Pancreas (tissue), 10 donors: ENCODE measurements at regions not wholly inside any gene's neighbourhood (a gene's known extent, or its start where the extent isn't known, plus 50 kb on each side); places are given as distances from the start of the nearest gene placed in this dataset.
"Not testable (repeated sequence)": the region's sequence is repeated elsewhere in the genome, so short reads cannot be mapped to it uniquely, and the experiment has no call there.

Experiments
- ATAC-seq, 4 donors: fragments of 200-7000 bp; cut with Tn5 transposase; one replicate each; pipeline versions ENCODE4 v1.8.0 to v1.9.1; 2020; ENCODE audit warnings: mild to moderate bottlenecking in 4 of 4, moderate library complexity in 4 of 4
- DNase-seq, 6 donors: peaks; one replicate each; pipeline ENCODE4 v3.0.0-alpha.2; 2020
- FAIRE-seq: peaks from 2 replicates; lab custom pipeline; 2012; peaks lifted over from hg19 to GRCh38; lab: Jason Lieb, UNC
- H3K27ac ChIP-seq, 4 donors: fragments of 200-600 bp; sonication (generic); 1 replicate in 3 of 4; 2 replicates in 1 of 4; pipeline versions ENCODE4 v1.5.0 to v1.8.0; 2020
- H3K27me3 ChIP-seq, 4 donors: fragments of 200-600 bp; one replicate each; pipeline ENCODE4 v1.8.0; 2021
- H3K36me3 ChIP-seq, 3 donors: fragments of 200-600 bp; sonication (generic) in 1 of 3; one replicate each; pipeline versions ENCODE4 v1.5.0 to v1.8.0; 2020 to 2021
- H3K4me1 ChIP-seq, 3 donors: fragments of 200-600 bp; one replicate each; pipeline ENCODE4 v1.8.0; 2021
- H3K4me3 ChIP-seq, 4 donors: fragments of 200-600 bp; sonication (generic) in 2 of 4; one replicate each; pipeline versions ENCODE4 v1.5.0 to v1.8.0; 2020 to 2021
- H3K9me3 ChIP-seq, 4 donors: fragments of 200-600 bp; one replicate each; pipeline ENCODE4 v1.8.0; 2021
- WGBS, 2 donors: extraction: QIAGEN DNeasy Blood & Tissue Kit; methylation state at CpG; one replicate each; pipeline ENCODE4 v1.1.7; 2013; 5-methylcytosine and 5-hydroxymethylcytosine counted together
- intact Hi-C, 3 donors: fragments of 100-400 bp; cut with DNase I; formaldehyde crosslinking; loops; one replicate each; pipeline versions ENCODE4 v1.11.1 to v1.14.2; 2022
- TF ChIP-seq, protein P1 (sequence below), 4 donors: fragments of 200-600 bp; sonication (generic) in 3 of 4; IDR thresholded peaks; one replicate each; pipeline versions ENCODE4 v1.5.0 to v1.8.0; 2021; ENCODE audit warnings: antibody characterized with exemption in 4 of 4
- donor health status: healthy with polysubstance abuse.
- donor health status: DM: no; HTN: no; CAD: no; lungs with moderate emphysema.
- donor health status: DM: no; HTN: no; CAD: no.
- donor health status: control.
- donor health status: control.
- donor health status: Bipolar disorder and iron deficiency.
- donor health status: DM: yes; HTN: yes; CAD: no.
- donor health status: DM: no; HTN: no; CAD: no.
- donor health status: DM: no; HTN: no; CAD: no.
- donor health status: DM: yes; HTN: yes; CAD: no.

GRCh38 chr13:111664696-111665095, 344.3 kb downstream of the TEX29 start:
- WGBS, 2 donors: 68 to 82% methylated on average over 4 of the region's 4 CpGs
- TF ChIP-seq, protein P1, sequence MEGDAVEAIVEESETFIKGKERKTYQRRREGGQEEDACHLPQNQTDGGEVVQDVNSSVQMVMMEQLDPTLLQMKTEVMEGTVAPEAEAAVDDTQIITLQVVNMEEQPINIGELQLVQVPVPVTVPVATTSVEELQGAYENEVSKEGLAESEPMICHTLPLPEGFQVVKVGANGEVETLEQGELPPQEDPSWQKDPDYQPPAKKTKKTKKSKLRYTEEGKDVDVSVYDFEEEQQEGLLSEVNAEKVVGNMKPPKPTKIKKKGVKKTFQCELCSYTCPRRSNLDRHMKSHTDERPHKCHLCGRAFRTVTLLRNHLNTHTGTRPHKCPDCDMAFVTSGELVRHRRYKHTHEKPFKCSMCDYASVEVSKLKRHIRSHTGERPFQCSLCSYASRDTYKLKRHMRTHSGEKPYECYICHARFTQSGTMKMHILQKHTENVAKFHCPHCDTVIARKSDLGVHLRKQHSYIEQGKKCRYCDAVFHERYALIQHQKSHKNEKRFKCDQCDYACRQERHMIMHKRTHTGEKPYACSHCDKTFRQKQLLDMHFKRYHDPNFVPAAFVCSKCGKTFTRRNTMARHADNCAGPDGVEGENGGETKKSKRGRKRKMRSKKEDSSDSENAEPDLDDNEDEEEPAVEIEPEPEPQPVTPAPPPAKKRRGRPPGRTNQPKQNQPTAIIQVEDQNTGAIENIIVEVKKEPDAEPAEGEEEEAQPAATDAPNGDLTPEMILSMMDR (IDR thresholded peaks at IDR 0.05): no peak
- Histone ChIP-seq H3K36me3 (no peaks in the 10 kb centered on the region), H3K27ac (no peak overlapping the region), H3K4me1 (no peaks in the 10 kb centered on the region), H3K4me3 (no peak overlapping the region), H3K9me3 (no peaks in the 10 kb centered on the region), H3K27me3 (no peaks in the 10 kb centered on the region)
- DNase-seq (no peak), ATAC-seq (no peak), FAIRE-seq (no peak)
- intact Hi-C loops: no loop called here

- Histone ChIP-seq H3K27ac (no peak overlapping the region), H3K36me3 (no peaks in the 10 kb centered on the region), H3K27me3 (no peaks in the 10 kb centered on the region), H3K4me3 (no peak overlapping the region), H3K9me3 (no peaks in the 10 kb centered on the region), H3K4me1 (no peaks in the 10 kb centered on the region)
- intact Hi-C loops: no loop called here
- ATAC-seq: no peak
- 57 to 58% methylated on average over 11 of the region's 11 CpGs for WGBS, 2 donors
- TF ChIP-seq, protein P1 (IDR thresholded peaks at IDR 0.05): no peak
- DNase-seq: no peak
- no peak for FAIRE-seq
These were observed 345.3 kb downstream of the TEX29 start for GRCh38 chr13:111665691-111666095.

DNA sequence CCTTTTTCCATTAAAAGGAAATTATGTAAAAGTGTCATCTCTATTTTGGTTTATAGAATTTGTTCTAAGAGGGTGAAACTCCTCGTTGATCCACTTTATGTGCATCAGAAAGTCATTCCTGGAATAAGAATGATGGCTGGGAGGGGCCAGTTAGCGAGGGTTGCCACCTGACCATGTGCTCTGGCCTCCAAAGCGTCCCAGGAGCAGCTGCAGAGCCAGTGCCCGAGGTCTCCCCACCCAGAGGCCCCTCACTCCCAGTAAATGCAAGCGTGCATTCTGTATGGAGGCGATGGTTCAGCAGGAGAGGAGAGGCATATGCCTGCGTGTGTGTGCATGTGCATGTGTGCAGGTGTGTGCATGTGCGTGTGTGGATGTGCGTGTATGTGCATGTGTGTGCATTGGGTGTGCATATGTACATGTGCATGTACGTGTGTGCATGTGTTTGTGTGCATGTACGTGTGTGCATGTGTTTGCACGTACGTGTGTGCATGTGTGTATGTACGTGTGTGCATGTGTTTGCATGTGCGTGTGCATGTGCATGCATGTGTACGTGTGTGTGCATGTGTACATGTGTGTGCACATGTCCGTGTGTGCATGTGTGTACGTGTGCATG, 345.8 kb downstream of the TEX29 start:
- DNase-seq (no peak), FAIRE-seq (no peak), ATAC-seq (no peak)
- 60 to 64% methylated on average over 18 of the region's 18 CpGs for WGBS, 2 donors
- intact Hi-C loops: no loop called here
- Histone ChIP-seq H3K27ac (no peak overlapping the region), H3K36me3 (no peaks in the 10 kb centered on the region), H3K27me3 (no peaks in the 10 kb centered on the region), H3K4me3 (no peak overlapping the region), H3K4me1 (no peaks in the 10 kb centered on the region), H3K9me3 (no peaks in the 10 kb centered on the region)
- TF ChIP-seq, protein P1 (IDR thresholded peaks at IDR 0.05): no peak

- no peak overlapping the region for H3K27ac ChIP-seq
- no peaks in the 10 kb centered on the region for H3K9me3 ChIP-seq
- ATAC-seq (no peak), FAIRE-seq (no peak), DNase-seq (no peak)
- H3K36me3 ChIP-seq: no peaks in the 10 kb centered on the region
- TF ChIP-seq, protein P1 (IDR thresholded peaks at IDR 0.05): no peak
- H3K4me1 ChIP-seq: no peaks in the 10 kb centered on the region
- no peaks in the 10 kb centered on the region for H3K27me3 ChIP-seq
- H3K4me3 ChIP-seq: no peak overlapping the region
- WGBS, 2 donors: 70 to 73% methylated on average over 7 of the region's 7 CpGs
- intact Hi-C loops: no loop called here
These were observed 347.3 kb downstream of the TEX29 start for GRCh38 chr13:111667757-111668156.

DNA sequence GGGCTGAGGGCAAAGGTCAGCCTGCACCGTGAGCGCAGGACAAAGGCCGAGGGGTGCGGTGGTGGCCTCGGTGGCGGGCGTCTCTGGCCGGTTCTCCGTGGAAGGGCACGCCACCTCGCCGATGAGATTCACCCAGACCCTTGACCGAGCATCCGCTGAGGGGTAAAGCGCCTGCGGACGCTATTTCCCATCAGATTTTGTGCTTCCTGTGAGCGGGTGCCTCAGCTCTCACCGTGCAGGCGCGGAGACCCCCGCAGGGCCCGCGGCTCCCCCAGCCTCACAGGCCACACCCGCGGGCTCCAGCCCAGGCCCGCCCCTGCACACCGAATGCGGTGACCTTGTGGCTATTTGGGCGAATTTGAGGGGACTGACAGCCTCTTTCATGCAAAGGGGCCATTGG, 348.0 kb downstream of the TEX29 start:
- no peak for ATAC-seq
- Histone ChIP-seq H3K27ac (no peak overlapping the region), H3K4me3 (no peak overlapping the region), H3K9me3 (no peaks in the 10 kb centered on the region), H3K27me3 (no peaks in the 10 kb centered on the region), H3K36me3 (no peaks in the 10 kb centered on the region), H3K4me1 (no peaks in the 10 kb centered on the region)
- TF ChIP-seq, protein P1 (IDR thresholded peaks at IDR 0.05): no peak
- no peak for FAIRE-seq
- 79 to 90% methylated on average over 28 to 30 of the region's 30 CpGs for WGBS, 2 donors
- no peak for DNase-seq
- intact Hi-C loops: no loop called here

GRCh38 chr13:111672198-111672597, 351.8 kb downstream of the TEX29 start:
- H3K9me3 ChIP-seq, H3K4me1 ChIP-seq, H3K36me3 ChIP-seq, H3K27me3 ChIP-seq, H3K4me3 ChIP-seq, H3K27ac ChIP-seq, ATAC-seq, intact Hi-C loops, DNase-seq, FAIRE-seq: not testable (repeated sequence)
- WGBS, 2 donors: 41% methylated on average over 4 of the region's 7 CpGs; no CpG with 5 or more reads in 1 of the 2 donors

- no CpG with 5 or more reads among the region's 33 CpGs for WGBS, 2 donors
- H3K4me1 ChIP-seq, DNase-seq, H3K4me3 ChIP-seq, H3K36me3 ChIP-seq, intact Hi-C loops, H3K27ac ChIP-seq, H3K9me3 ChIP-seq, H3K27me3 ChIP-seq, FAIRE-seq: not testable (repeated sequence)
- ATAC-seq: peak; percentile 41 to 68 (median 52)
These were observed 357.9 kb downstream of the TEX29 start for GRCh38 chr13:111678120-111678882.
